HCT116 (cell line): ENCODE measurements at regions not wholly inside any gene's neighbourhood (a gene's known extent, or its start where the extent isn't known, plus 50 kb on each side); places are given as distances from the start of the nearest gene placed in this dataset.

Experiments
- ATAC-seq: fragments of 200-7000 bp; cut with Tn5 transposase; 2 replicates; pipeline ENCODE4 v1.9.1; 2020; ENCODE audit warnings: mild to moderate bottlenecking, moderate library complexity
- BruUV-seq: library from RNA; stranded (reverse); fragments of 400-500 nt; replicated peaks from 2 replicates; lab custom pipeline; 2021; lab: Mats Ljungman, UMichigan
- CTCF ChIA-PET: fragments of 300-600 bp; sonication (Branson Sonifier 250); formaldehyde crosslinking; loops from one replicate; lab custom pipeline; 2021; ENCODE audit warnings: antibody characterized with exemption; lab: Charles Lee
- POLR2A ChIA-PET: fragments of 300-600, 350-600 bp; sonication (Branson Sonifier 250); formaldehyde crosslinking; loops from one replicate; lab custom pipeline; 2021; ENCODE audit warnings: antibody characterized with exemption; lab: Charles Lee
- RAD21 ChIA-PET, 2 experiments: fragments of 300-600 bp; sonication (Branson Sonifier 250); formaldehyde crosslinking; loops; one replicate each; lab custom pipeline; 2023; ENCODE audit warnings: low total read pairs in 2 of 2; ENCODE audit not compliant: uncharacterized antibody in 2 of 2, unreplicated experiment in 2 of 2, low non-redundant PET in 1 of 2; lab: Charles Lee
- DNase-seq: peaks from one replicate; pipeline ENCODE4 v3.0.0-alpha.2; 2010; ENCODE audit warnings: low read depth, low spot score
- H2AFZ ChIP-seq: fragments of 200-600 bp; shearing (Covaris generic), sonication (generic); 2 replicates; pipeline ENCODE4 v1.6.1; 2017; ENCODE audit warnings: low read depth, mixed run types, mixed read lengths, antibody characterized with exemption, low read length; ENCODE audit not compliant: poor library complexity, severe bottlenecking
- H3K27ac ChIP-seq: 2 replicates; pipeline ENCODE4 v1.5.1; 2012; ENCODE audit warnings: low read depth, low read length
- H3K27me3 ChIP-seq: fragments of 200-600 bp; sonication (generic); 2 replicates; pipeline ENCODE4 v1.6.1; 2016; ENCODE audit warnings: mixed run types, low read length, mixed read lengths; ENCODE audit not compliant: insufficient read depth
- H3K36me3 ChIP-seq, 2 experiments: fragments of 200-500 bp in 1 of 2; fragments of 200-600 bp in 1 of 2; sonication (Bioruptor generic) in 1 of 2; sonication (generic) in 1 of 2; 2 replicates each; pipeline versions ENCODE4 v1.5.1 to v1.6.1; 2014 to 2016; ENCODE audit warnings: low read length in 2 of 2, inconsistent platforms in 1 of 2, mixed read lengths in 1 of 2, mixed run types in 1 of 2; ENCODE audit not compliant: insufficient read depth in 2 of 2, control insufficient read depth in 1 of 2
- H3K4me1 ChIP-seq, 2 experiments: fragments of 200-600 bp in 1 of 2; sonication (generic) in 1 of 2; 2 replicates each; pipeline versions ENCODE4 v1.5.1 to v1.6.1; 2012 to 2017; ENCODE audit warnings: low read length in 2 of 2, inconsistent platforms in 1 of 2, mild to moderate bottlenecking in 1 of 2, mixed read lengths in 1 of 2, mixed run types in 1 of 2, moderate library complexity in 1 of 2; ENCODE audit not compliant: insufficient read depth in 2 of 2, control insufficient read depth in 1 of 2
- H3K4me2 ChIP-seq: fragments of 200-600 bp; sonication (generic); 2 replicates; pipeline ENCODE4 v1.6.1; 2017; ENCODE audit warnings: mixed run types, low read length, mixed read lengths
- H3K4me3 ChIP-seq, 2 experiments: fragments of 200-600 bp in 1 of 2; sonication (generic) in 1 of 2; replicated peaks in 1 of 2; 2 replicates each; pipeline ENCODE4 v1.5.1; 2011 to 2016; ENCODE audit warnings: low read length in 2 of 2, control low read depth in 1 of 2, low read depth in 1 of 2, mild to moderate bottlenecking in 1 of 2, mixed read lengths in 1 of 2, mixed run types in 1 of 2
- H3K79me2 ChIP-seq: fragments of 200-600 bp; sonication (generic); 2 replicates; pipeline ENCODE4 v1.6.1; 2017; ENCODE audit warnings: mild to moderate bottlenecking, mixed run types, low read length, moderate library complexity, mixed read lengths; ENCODE audit not compliant: insufficient read depth
- H3K9ac ChIP-seq: fragments of 200-600 bp; sonication (generic); 2 replicates; pipeline ENCODE4 v1.6.1; 2016; ENCODE audit warnings: low read length, mixed read lengths
- H3K9me2 ChIP-seq: fragments of 200-600 bp; sonication (generic), shearing (Covaris generic); 2 replicates; pipeline ENCODE4 v1.6.1; 2017; ENCODE audit warnings: mixed run types, mild to moderate bottlenecking, moderate library complexity; ENCODE audit not compliant: insufficient read depth
- H3K9me3 ChIP-seq, 2 experiments: fragments of 200-500 bp in 1 of 2; fragments of 200-600 bp in 1 of 2; sonication (Bioruptor generic) in 1 of 2; sonication (generic) in 1 of 2; 2 replicates each; pipeline ENCODE4 v1.6.1; 2014 to 2017; ENCODE audit warnings: low read length in 2 of 2, mixed read lengths in 2 of 2, inconsistent platforms in 1 of 2, low read depth in 1 of 2, mild to moderate bottlenecking in 1 of 2, mixed run types in 1 of 2, moderate library complexity in 1 of 2; ENCODE audit not compliant: control insufficient read depth in 1 of 2, insufficient read depth in 1 of 2
- H4K20me1 ChIP-seq: fragments of 200-600 bp; sonication (generic), shearing (Covaris generic); 2 replicates; pipeline ENCODE4 v1.6.1; 2017; ENCODE audit warnings: mixed run types, mild to moderate bottlenecking, moderate library complexity; ENCODE audit not compliant: insufficient read depth
- CBX3 ChIP-seq: IDR thresholded peaks from 2 replicates; pipeline ENCODE4 v1.6.1; 2012; ENCODE audit warnings: low read depth
- CEBPB ChIP-seq: IDR thresholded peaks from 2 replicates; pipeline ENCODE4 v1.6.1; 2012; ENCODE audit warnings: low read depth
- EGR1 ChIP-seq: IDR thresholded peaks from 2 replicates; pipeline ENCODE4 v1.6.1; 2012; ENCODE audit warnings: low read depth
- ELF1 ChIP-seq: IDR thresholded peaks from 2 replicates; pipeline ENCODE4 v1.6.1; 2012; ENCODE audit warnings: low read depth, borderline replicate concordance
- EZH2 ChIP-seq: fragments of 200-600 bp; sonication (generic); IDR thresholded peaks from 2 replicates; pipeline ENCODE4 v1.6.1; 2017; ENCODE audit warnings: antibody characterized with exemption, mixed run types
- EZH2phosphoT487 ChIP-seq: fragments of 200-600 bp; IDR thresholded peaks from 2 replicates; pipeline ENCODE4 v1.6.1; 2018; ENCODE audit warnings: antibody characterized with exemption, borderline replicate concordance
- FOSL1 ChIP-seq: IDR thresholded peaks from 2 replicates; pipeline ENCODE4 v1.6.1; 2012; ENCODE audit warnings: low read depth
- POLR2AphosphoS5 ChIP-seq: IDR thresholded peaks from 2 replicates; pipeline ENCODE4 v1.6.1; 2011; ENCODE audit warnings: mild to moderate bottlenecking, low read depth, low read length, moderate library complexity
- RAD21 ChIP-seq: IDR thresholded peaks from 2 replicates; pipeline ENCODE4 v1.6.1; 2012; ENCODE audit warnings: low read depth, mild to moderate bottlenecking
- SIN3A ChIP-seq: IDR thresholded peaks from 2 replicates; pipeline ENCODE4 v1.6.1; 2012; ENCODE audit warnings: low read depth
- SP1 ChIP-seq: IDR thresholded peaks from 2 replicates; pipeline ENCODE4 v1.6.1; 2012; ENCODE audit warnings: low read depth
- SRF ChIP-seq: IDR thresholded peaks from 2 replicates; pipeline ENCODE4 v1.6.1; 2012; ENCODE audit warnings: low read depth
- YY1 ChIP-seq: IDR thresholded peaks from 2 replicates; pipeline ENCODE4 v1.6.1; 2011; ENCODE audit warnings: low read length, low read depth, moderate library complexity, mild to moderate bottlenecking; ENCODE audit not compliant: insufficient replicate concordance; ENCODE audit errors: extremely low read depth
- ZBTB33 ChIP-seq: IDR thresholded peaks from 2 replicates; pipeline ENCODE4 v1.6.1; 2011; ENCODE audit warnings: mild to moderate bottlenecking, low read length, moderate library complexity; ENCODE audit not compliant: insufficient replicate concordance; ENCODE audit errors: extremely low read depth
- ZNF274 ChIP-seq: fragments of 200-500 bp; sonication (Bioruptor generic); IDR thresholded peaks from 2 replicates; pipeline ENCODE4 v1.6.1; 2014; ENCODE audit warnings: mild to moderate bottlenecking, low read depth, low read length, inconsistent platforms
- intact Hi-C: fragments of 100-400 bp; cut with micrococcal nuclease; formaldehyde crosslinking; loops from 2 replicates; pipeline ENCODE4 v1.10.0; 2022
- TF ChIP-seq, protein P1 (sequence below): IDR thresholded peaks from 2 replicates; pipeline ENCODE4 v1.6.1; 2012; ENCODE audit warnings: low read depth
- TF ChIP-seq, protein P2 (sequence below), 3 experiments: fragments of 200-600 bp in 1 of 3; sonication (generic) in 1 of 3; IDR thresholded peaks in 2 of 3; conservative IDR thresholded peaks in 1 of 3; 2 replicates each; pipeline ENCODE4 v1.5.1; 2012 to 2017; ENCODE audit warnings: low read depth in 2 of 3, low read length in 2 of 3, antibody characterized with exemption in 1 of 3, borderline replicate concordance in 1 of 3, control low read depth in 1 of 3, mild to moderate bottlenecking in 1 of 3, mixed read lengths in 1 of 3, mixed run types in 1 of 3, moderate library complexity in 1 of 3; ENCODE audit not compliant: insufficient read depth in 1 of 3
- TF ChIP-seq, protein P3 (sequence below): IDR thresholded peaks from 2 replicates; pipeline ENCODE4 v1.6.1; 2012

- H2AFZ ChIP-seq, result no peak overlapping the region
- no peak for DNase-seq
- POLR2A ChIA-PET, result no interaction called here
These were observed 463.9 kb downstream of the GALC start for GRCh38 chr14:87529081-87529480.

More at GRCh38 chr14:87529081-87529480, 463.9 kb downstream of the GALC start:
- H4K20me1 ChIP-seq, result no peaks in the 10 kb centered on the region; the same call in 1 of the 2 replicates
- no TSS peak for BruUV-seq
- intact Hi-C loops, result no loop called here
- no peak overlapping the region for H3K4me2 ChIP-seq
- no peaks in the 10 kb centered on the region for H3K27me3 ChIP-seq
- TF ChIP-seq SRF, result no peak
- TF ChIP-seq, protein P1, sequence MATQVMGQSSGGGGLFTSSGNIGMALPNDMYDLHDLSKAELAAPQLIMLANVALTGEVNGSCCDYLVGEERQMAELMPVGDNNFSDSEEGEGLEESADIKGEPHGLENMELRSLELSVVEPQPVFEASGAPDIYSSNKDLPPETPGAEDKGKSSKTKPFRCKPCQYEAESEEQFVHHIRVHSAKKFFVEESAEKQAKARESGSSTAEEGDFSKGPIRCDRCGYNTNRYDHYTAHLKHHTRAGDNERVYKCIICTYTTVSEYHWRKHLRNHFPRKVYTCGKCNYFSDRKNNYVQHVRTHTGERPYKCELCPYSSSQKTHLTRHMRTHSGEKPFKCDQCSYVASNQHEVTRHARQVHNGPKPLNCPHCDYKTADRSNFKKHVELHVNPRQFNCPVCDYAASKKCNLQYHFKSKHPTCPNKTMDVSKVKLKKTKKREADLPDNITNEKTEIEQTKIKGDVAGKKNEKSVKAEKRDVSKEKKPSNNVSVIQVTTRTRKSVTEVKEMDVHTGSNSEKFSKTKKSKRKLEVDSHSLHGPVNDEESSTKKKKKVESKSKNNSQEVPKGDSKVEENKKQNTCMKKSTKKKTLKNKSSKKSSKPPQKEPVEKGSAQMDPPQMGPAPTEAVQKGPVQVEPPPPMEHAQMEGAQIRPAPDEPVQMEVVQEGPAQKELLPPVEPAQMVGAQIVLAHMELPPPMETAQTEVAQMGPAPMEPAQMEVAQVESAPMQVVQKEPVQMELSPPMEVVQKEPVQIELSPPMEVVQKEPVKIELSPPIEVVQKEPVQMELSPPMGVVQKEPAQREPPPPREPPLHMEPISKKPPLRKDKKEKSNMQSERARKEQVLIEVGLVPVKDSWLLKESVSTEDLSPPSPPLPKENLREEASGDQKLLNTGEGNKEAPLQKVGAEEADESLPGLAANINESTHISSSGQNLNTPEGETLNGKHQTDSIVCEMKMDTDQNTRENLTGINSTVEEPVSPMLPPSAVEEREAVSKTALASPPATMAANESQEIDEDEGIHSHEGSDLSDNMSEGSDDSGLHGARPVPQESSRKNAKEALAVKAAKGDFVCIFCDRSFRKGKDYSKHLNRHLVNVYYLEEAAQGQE, result no peak
- TF ChIP-seq SIN3A, result no peak
- no peak for TF ChIP-seq CBX3
- no peak for TF ChIP-seq EZH2
- TF ChIP-seq EZH2phosphoT487, result no peak
- no peak for TF ChIP-seq CEBPB
- no peak for TF ChIP-seq FOSL1
- TF ChIP-seq YY1, result no peak
- no peak for TF ChIP-seq ELF1
- no peak for TF ChIP-seq ZBTB33
- no peak for TF ChIP-seq RAD21
- TF ChIP-seq, protein P2, sequence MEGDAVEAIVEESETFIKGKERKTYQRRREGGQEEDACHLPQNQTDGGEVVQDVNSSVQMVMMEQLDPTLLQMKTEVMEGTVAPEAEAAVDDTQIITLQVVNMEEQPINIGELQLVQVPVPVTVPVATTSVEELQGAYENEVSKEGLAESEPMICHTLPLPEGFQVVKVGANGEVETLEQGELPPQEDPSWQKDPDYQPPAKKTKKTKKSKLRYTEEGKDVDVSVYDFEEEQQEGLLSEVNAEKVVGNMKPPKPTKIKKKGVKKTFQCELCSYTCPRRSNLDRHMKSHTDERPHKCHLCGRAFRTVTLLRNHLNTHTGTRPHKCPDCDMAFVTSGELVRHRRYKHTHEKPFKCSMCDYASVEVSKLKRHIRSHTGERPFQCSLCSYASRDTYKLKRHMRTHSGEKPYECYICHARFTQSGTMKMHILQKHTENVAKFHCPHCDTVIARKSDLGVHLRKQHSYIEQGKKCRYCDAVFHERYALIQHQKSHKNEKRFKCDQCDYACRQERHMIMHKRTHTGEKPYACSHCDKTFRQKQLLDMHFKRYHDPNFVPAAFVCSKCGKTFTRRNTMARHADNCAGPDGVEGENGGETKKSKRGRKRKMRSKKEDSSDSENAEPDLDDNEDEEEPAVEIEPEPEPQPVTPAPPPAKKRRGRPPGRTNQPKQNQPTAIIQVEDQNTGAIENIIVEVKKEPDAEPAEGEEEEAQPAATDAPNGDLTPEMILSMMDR (IDR thresholded peaks at IDR 0.05 in 2 of 3, conservative IDR thresholded peaks at IDR 0.05 in 1 of 3; ENCODE audit: borderline replicate concordance in 1 of 3, insufficient read depth in 1 of 3, low read depth in 2 of 3, low read length in 2 of 3), result no peak
- TF ChIP-seq SP1, result no peak
- TF ChIP-seq, protein P3, sequence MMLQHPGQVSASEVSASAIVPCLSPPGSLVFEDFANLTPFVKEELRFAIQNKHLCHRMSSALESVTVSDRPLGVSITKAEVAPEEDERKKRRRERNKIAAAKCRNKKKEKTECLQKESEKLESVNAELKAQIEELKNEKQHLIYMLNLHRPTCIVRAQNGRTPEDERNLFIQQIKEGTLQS, result no peak
- TF ChIP-seq EGR1, result no peak
- TF ChIP-seq ZNF274, result no peak
- TF ChIP-seq POLR2AphosphoS5, result no peak
- RAD21 ChIA-PET, result no interaction called here
- no peak for ATAC-seq
- CTCF ChIA-PET, result no interaction called here
- no peaks in the 10 kb centered on the region for H3K4me1 ChIP-seq
- no peaks in the 10 kb centered on the region for H3K9me2 ChIP-seq
- H3K9ac ChIP-seq, result no peak overlapping the region
- peaks cover 11 to 18% of the 10 kb centered on the region in 2 experiments; a peak in 2 of 4 replicates for H3K9me3 ChIP-seq
- H3K36me3 ChIP-seq, result no peaks in the 10 kb centered on the region
- H3K4me3 ChIP-seq, result no peak overlapping the region
- no peak overlapping the region for H3K27ac ChIP-seq
- H3K79me2 ChIP-seq, result no peaks in the 10 kb centered on the region
